ENCODE measurements at regions not wholly inside any gene's neighbourhood (a gene's known extent, or its start where the extent isn't known, plus 50 kb on each side); places are given as distances from the start of the nearest gene placed in this dataset.
"Not testable (repeated sequence)": the region's sequence is repeated elsewhere in the genome, so short reads cannot be mapped to it uniquely, and the experiment has no call there.

DNA sequence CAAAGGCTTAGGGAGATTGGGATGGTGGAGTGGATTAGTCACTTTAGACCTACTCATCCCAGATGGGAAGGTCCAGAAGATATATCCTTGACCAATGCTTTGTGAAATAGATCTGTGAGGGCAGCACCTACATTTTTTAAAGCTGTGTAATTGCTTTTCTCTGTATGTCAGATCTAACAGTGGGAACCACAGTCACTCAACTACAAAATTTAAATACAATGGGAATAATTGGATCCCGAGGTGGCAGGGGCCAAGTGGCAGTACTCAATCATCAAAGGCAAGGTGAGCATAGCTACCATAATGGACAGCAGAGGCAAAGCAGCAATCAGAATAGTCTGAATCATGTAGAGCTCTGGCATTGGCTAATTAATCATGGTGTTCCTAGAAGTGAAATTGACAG, 86.1 kb upstream of the PKN2 start:
- TF ChIP-seq POLR2AphosphoS5, TAF1 (IDR thresholded peaks at IDR 0.05; ENCODE audit: low read depth, low read length): not testable (repeated sequence)
